Effector memory CD4-positive, alpha-beta T cell (primary cell): ENCODE measurements at regions not wholly inside any gene's neighbourhood (a gene's known extent, or its start where the extent isn't known, plus 50 kb on each side); places are given as distances from the start of the nearest gene placed in this dataset.

Source experiments
- DNase-seq, 3 donors: peaks; one replicate each; pipeline ENCODE4 v3.0.0-alpha.2; 2020
- H3K27ac ChIP-seq: 2 replicates; pipeline ENCODE4 v1.7.0; 2013; ENCODE audit warnings: mild to moderate bottlenecking, low read length, moderate library complexity; ENCODE audit not compliant: insufficient read depth, poor library complexity, severe bottlenecking
- H3K27me3 ChIP-seq: replicated peaks from 2 replicates; pipeline ENCODE4 v1.7.0; 2013; ENCODE audit warnings: mild to moderate bottlenecking, low read length; ENCODE audit not compliant: insufficient read depth, control insufficient read depth, poor library complexity, severe bottlenecking
- H3K36me3 ChIP-seq: 2 replicates; pipeline ENCODE4 v1.7.0; 2013; ENCODE audit warnings: mild to moderate bottlenecking, low read length, moderate library complexity; ENCODE audit not compliant: control insufficient read depth, insufficient read depth
- H3K4me1 ChIP-seq: 2 replicates; pipeline ENCODE4 v1.7.0; 2013; ENCODE audit warnings: low read length, mild to moderate bottlenecking; ENCODE audit not compliant: control insufficient read depth, insufficient read depth, poor library complexity, severe bottlenecking
- H3K4me3 ChIP-seq: 2 replicates; pipeline ENCODE4 v1.7.0; 2013; ENCODE audit warnings: low read length, low read depth, mild to moderate bottlenecking; ENCODE audit not compliant: insufficient read depth, poor library complexity, severe bottlenecking
- H3K9me3 ChIP-seq: 2 replicates; pipeline ENCODE4 v1.7.0; 2013; ENCODE audit warnings: mild to moderate bottlenecking, low read length, moderate library complexity; ENCODE audit not compliant: control insufficient read depth

- no peak overlapping the region for H3K4me3 ChIP-seq
- no peaks in the 10 kb centered on the region for H3K4me1 ChIP-seq
- DNase-seq, result no peak
- H3K9me3 ChIP-seq, result no peaks in the 10 kb centered on the region
- H3K27ac ChIP-seq, result no peak overlapping the region
- no peaks in the 10 kb centered on the region for H3K36me3 ChIP-seq
- H3K27me3 ChIP-seq, result no peaks in the 10 kb centered on the region
Observed at GRCh38 chr6:129920103-129920798, 59.1 kb upstream of the TMEM244 start.

GRCh38 chr6:129911732-129912131, 50.6 kb upstream of the TMEM244 start:
- H3K27me3 ChIP-seq, result no peaks in the 10 kb centered on the region
- H3K36me3 ChIP-seq, result no peaks in the 10 kb centered on the region
- no peak overlapping the region for H3K4me3 ChIP-seq
- H3K27ac ChIP-seq, result no peak overlapping the region
- no peak for DNase-seq
- no peaks in the 10 kb centered on the region for H3K9me3 ChIP-seq
- no peaks in the 10 kb centered on the region for H3K4me1 ChIP-seq
